GM18867 (cell line): ENCODE measurements at regions not wholly inside any gene's neighbourhood (a gene's known extent, or its start where the extent isn't known, plus 50 kb on each side); places are given as distances from the start of the nearest gene placed in this dataset.
"Not testable (repeated sequence)": the region's sequence is repeated elsewhere in the genome, so short reads cannot be mapped to it uniquely, and the experiment has no call there.

Experiments used
- ATAC-seq: cut with Tn5 transposase; IDR thresholded peaks from one replicate; pipeline ENCODE4 v1.9.1; 2021; ENCODE audit warnings: mild to moderate bottlenecking, moderate library complexity; ENCODE audit not compliant: unreplicated experiment

DNA sequence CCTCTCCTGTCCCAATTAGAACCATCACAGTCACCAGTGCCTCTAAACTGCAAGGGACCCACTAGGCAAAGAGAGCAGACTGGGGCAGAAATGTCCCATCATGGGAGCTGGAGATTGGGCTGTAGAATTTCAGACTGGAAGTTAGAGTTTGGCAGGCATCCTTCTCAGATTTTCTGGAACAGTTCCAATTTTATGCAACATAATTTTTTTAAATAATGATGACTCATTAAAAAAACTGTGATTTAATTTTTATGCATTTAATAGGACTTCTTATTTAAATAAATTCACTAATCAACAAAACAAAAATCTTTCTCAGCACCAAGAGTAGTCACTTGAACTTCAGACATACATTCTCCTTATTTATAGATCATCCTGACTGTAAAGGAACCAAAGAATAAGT lies 84.6 kb upstream of the SLC7A14 start:
- no peak for ATAC-seq

- not testable (repeated sequence) for ATAC-seq
These were observed 77.1 kb upstream of the SLC7A14 start for GRCh38 chr3:170662986-170663385.

DNA sequence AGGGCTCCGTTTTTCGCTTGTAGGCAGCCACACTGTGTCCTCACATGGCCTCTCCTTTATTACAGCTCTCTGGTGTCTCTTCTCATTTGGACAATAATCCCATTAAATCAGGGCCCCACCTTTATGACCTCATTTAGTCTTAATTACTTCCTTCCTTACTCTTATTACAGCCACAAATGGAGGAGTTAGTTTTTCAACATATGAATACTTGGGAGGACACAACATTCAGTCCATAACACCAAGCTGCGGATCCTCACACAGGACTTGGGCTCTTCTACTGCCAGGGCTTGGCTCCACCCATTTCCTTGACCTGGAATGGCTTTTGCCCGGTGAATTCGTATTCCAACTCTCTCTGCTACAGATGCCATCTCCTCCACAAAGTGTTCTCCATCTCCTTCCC lies 74.3 kb upstream of the SLC7A14 start:
- no peak for ATAC-seq

GRCh38 chr3:170657312-170657711 lies 71.4 kb upstream of the SLC7A14 start:
- ATAC-seq = peak; percentile 53

- ATAC-seq = no peak
These were observed 70.4 kb upstream of the SLC7A14 start for GRCh38 chr3:170656284-170656683.

- ATAC-seq = no peak
These were observed 67.9 kb upstream of the SLC7A14 start for GRCh38 chr3:170653801-170654200.

DNA sequence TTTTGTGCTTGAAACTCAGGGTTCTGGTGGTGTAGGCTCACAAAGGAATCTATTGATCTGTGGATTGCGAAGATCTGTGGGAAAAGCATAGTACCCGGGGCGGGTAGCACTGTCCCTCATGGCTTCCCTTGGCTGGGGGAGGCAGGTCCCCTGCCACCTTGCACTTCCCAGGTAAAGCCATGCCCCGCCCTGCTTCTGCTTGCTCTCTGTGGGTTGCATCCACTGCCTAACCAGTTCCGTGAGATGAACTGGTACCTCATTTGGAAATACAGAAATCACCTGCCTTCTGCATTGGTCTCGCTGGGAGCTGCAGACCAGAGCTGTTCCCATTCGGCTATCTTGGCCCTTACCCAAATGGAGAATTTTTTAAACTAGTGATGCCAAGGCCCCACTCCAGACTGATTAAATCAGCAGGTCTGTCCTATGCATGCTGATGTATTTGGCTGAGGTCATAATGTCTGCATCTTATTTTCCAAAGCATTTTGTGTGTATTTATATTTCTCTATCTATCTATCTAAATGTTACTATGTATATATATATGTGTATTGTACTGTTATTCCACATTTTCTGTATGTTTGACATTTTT lies 65.5 kb upstream of the SLC7A14 start:
- no peak for ATAC-seq

- not testable (repeated sequence) for ATAC-seq
These were observed 64.7 kb upstream of the SLC7A14 start for GRCh38 chr3:170650557-170650956.

DNA sequence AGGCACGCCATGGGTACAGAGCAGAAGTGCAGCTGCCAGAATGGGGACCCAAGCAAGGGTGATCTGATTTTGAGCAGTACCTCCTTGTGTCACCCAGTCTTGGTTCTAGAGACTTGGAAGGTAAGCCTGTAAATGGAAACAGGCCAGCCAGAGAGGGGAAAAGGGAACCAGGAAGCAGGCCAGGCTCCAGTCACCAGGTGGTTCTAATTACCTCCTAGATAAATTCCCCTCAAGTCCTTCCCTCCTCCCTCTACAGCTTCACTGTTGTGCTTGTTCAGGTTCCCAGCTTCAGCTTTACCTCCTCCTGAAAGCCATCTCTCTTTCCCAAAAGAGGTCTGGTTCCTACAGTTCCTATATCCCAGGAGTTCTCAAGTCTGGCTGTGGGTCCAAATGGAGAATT lies 58.8 kb upstream of the SLC7A14 start:
- ATAC-seq = no peak

- ATAC-seq = no peak
These were observed 58.0 kb upstream of the SLC7A14 start for GRCh38 chr3:170643831-170644230.

DNA sequence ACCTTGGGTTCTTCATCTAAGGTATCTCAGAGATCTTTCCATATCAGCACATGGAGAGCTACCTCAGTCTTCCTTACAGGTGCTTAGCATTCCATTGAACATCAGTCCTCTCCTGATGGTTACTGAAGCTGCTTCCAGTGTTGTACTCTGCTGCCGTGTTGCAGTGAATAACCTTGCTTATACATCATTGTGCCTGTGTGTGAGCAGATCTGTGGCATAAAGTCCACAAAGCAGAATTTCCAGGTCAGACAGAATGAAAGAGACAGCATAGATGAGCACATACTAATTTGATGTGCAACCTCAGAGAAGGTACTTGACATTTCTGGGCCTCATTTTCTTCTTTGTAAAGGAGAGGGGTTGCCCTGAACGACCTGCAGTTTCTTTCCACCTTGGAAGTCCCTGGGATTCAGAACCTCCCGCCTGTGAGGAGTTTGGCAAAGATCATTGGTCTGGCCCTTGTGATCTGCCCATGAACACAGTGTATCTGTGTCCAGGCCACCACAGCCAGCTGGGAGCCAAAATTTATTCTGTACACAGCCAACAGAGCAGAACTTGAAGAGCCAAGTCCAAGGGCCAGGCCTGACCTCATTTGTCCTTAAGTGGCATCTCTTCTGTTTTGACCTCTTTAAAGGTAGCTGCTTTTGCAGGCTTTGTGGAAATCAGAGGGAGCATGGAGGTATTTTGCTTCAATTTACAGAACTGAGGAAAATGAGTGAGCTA lies 57.2 kb upstream of the SLC7A14 start:
- ATAC-seq = no peak

- no peak for ATAC-seq
These were observed 55.8 kb upstream of the SLC7A14 start for GRCh38 chr3:170641510-170642236.

- ATAC-seq = no peak
These were observed 54.9 kb upstream of the SLC7A14 start for GRCh38 chr3:170640737-170641171.

DNA sequence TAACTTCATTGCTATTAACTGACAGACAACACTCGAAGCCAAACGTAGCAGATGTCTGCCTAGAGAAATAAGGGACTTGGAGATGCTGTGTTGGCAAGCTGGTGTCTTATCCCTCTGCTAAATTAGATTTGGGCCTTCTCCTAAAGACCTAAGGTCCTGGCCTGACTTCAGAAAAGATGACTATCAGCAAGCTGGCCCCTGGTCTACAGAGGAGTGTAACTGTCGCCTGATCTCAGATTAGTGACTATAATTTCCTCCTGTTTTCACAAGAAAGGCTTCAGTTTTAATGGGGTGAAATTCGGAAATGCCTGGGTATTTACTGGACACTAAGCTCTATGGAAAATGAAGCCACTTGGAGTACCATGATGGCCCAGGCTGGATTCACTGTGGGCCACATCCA lies 53.1 kb upstream of the SLC7A14 start:
- ATAC-seq = no peak

DNA sequence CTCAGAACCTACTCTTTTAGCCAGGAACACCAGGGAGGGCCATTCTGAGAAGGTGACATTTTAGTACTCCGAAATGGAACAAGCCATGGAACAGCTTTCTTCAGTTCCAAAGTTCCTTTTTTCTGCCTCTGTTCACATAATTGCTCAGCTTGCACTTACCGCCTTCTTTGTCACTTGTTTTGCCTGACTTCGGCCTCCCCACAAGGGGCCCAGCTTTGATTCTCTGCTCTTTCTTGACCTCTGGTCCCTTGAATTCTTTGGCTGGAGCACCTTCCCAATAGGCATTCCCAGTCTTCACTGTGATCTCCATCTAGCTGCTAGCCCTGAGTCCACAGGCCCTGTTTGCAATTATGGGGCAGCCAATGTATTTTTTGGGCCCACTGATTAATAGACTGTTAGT lies 51.4 kb upstream of the SLC7A14 start:
- ATAC-seq = no peak

GRCh38 chr3:170636400-170636973 lies 50.6 kb upstream of the SLC7A14 start:
- ATAC-seq = no peak
